PC-9 (cell line): ENCODE measurements at regions not wholly inside any gene's neighbourhood (a gene's known extent, or its start where the extent isn't known, plus 50 kb on each side); places are given as distances from the start of the nearest gene placed in this dataset.

Experiments used
- BruUV-seq: library from RNA; stranded (reverse); fragments of 400-500 nt; replicated peaks from 2 replicates; lab custom pipeline; 2021; lab: Mats Ljungman, UMichigan
- CTCF ChIA-PET: fragments of 300-600 bp; sonication (Branson Sonifier 250); formaldehyde crosslinking; loops from one replicate; lab custom pipeline; 2022; ENCODE audit warnings: antibody characterized with exemption; lab: Charles Lee
- POLR2A ChIA-PET: fragments of 300-600 bp; sonication (Branson Sonifier 250); formaldehyde crosslinking; loops from one replicate; lab custom pipeline; 2022; ENCODE audit warnings: antibody characterized with exemption; ENCODE audit not compliant: unreplicated experiment; lab: Charles Lee
- DNase-seq, 2 experiments: peaks; one replicate each; pipeline versions ENCODE4 v3.0.0 to v3.0.0-alpha.2; 2015 to 2022; ENCODE audit warnings: mixed read lengths in 1 of 2
- H2AFZ ChIP-seq: fragments of 200-600 bp; sonication (generic); 2 replicates; pipeline ENCODE4 v1.8.1; 2017; ENCODE audit warnings: antibody characterized with exemption
- H3F3A ChIP-seq: fragments of 200-600 bp; sonication (generic); 2 replicates; pipeline ENCODE4 v1.8.1; 2017; ENCODE audit warnings: antibody characterized with exemption, mild to moderate bottlenecking, low read depth; ENCODE audit not compliant: insufficient read depth
- H3K27ac ChIP-seq: fragments of 200-600 bp; sonication (generic); 2 replicates; pipeline ENCODE4 v1.6.1; 2016; ENCODE audit warnings: mixed run types
- H3K27me3 ChIP-seq: fragments of 200-600 bp; sonication (generic); 2 replicates; pipeline ENCODE4 v1.6.1; 2016; ENCODE audit warnings: low read depth, mixed run types; ENCODE audit not compliant: insufficient read depth
- H3K36me3 ChIP-seq: fragments of 200-600 bp; sonication (generic); 2 replicates; pipeline ENCODE4 v1.6.1; 2016; ENCODE audit warnings: low read depth, mixed run types
- H3K4me1 ChIP-seq: fragments of 200-600 bp; sonication (generic); replicated peaks from 2 replicates; pipeline ENCODE4 v1.6.1; 2016; ENCODE audit warnings: mixed run types; ENCODE audit not compliant: insufficient read depth
- H3K4me2 ChIP-seq: fragments of 200-600 bp; sonication (generic); 2 replicates; pipeline ENCODE4 v1.6.1; 2017; ENCODE audit warnings: mixed run types
- H3K4me3 ChIP-seq: fragments of 200-600 bp; sonication (generic); 2 replicates; pipeline ENCODE4 v1.6.1; 2016; ENCODE audit warnings: mixed run types
- H3K79me2 ChIP-seq: fragments of 200-600 bp; sonication (generic); 2 replicates; pipeline ENCODE4 v1.6.1; 2017; ENCODE audit warnings: low read depth, mixed run types
- H3K9me2 ChIP-seq: fragments of 200-600 bp; sonication (generic); 2 replicates; pipeline ENCODE4 v1.8.1; 2017; ENCODE audit warnings: mild to moderate bottlenecking; ENCODE audit not compliant: insufficient read depth
- H3K9me3 ChIP-seq: fragments of 200-600 bp; sonication (generic); 2 replicates; pipeline ENCODE4 v1.8.1; 2016; ENCODE audit warnings: low read depth; ENCODE audit not compliant: insufficient read depth
- H4K20me1 ChIP-seq: fragments of 200-600 bp; sonication (generic); 2 replicates; pipeline ENCODE4 v1.8.1; 2017; ENCODE audit not compliant: insufficient read depth
- CTCF ChIP-seq: fragments of 200-600 bp; sonication (generic); conservative IDR thresholded peaks from 2 replicates; pipeline ENCODE4 v1.6.1; 2017; ENCODE audit warnings: mixed run types, antibody characterized with exemption, mild to moderate bottlenecking, moderate library complexity
- EZH2 ChIP-seq: fragments of 200-600 bp; sonication (generic); IDR thresholded peaks from 2 replicates; pipeline ENCODE4 v1.8.0; 2017; ENCODE audit warnings: antibody characterized with exemption, low read depth
- intact Hi-C: fragments of 100-400 bp; cut with micrococcal nuclease; formaldehyde crosslinking; loops from one replicate; pipeline ENCODE4 v1.10.0; 2022; ENCODE audit not compliant: unreplicated experiment

- Histone ChIP-seq H3K79me2 (no peaks in the 10 kb centered on the region), H3K36me3 (no peaks in the 10 kb centered on the region), H2AFZ (no peak overlapping the region), H3K4me1 (no peaks in the 10 kb centered on the region), H3F3A (no peaks in the 10 kb centered on the region), H3K9me3 (no peaks in the 10 kb centered on the region), H4K20me1 (no peaks in the 10 kb centered on the region), H3K4me3 (no peak overlapping the region), H3K9me2 (no peaks in the 10 kb centered on the region), H3K27ac (no peak overlapping the region), H3K27me3 (peaks cover 98% of the 10 kb centered on the region), H3K4me2 (no peak overlapping the region)
- ChIA-PET CTCF (no interaction called here), POLR2A (no interaction called here)
- no peak for DNase-seq
- BruUV-seq: no TSS peak
- intact Hi-C loops: no loop called here
- TF ChIP-seq EZH2: no peak
- no peak for TF ChIP-seq CTCF
These were observed 247.6 kb upstream of the IRX4 start for GRCh38 chr5:2130361-2130760.

- POLR2A ChIA-PET: no interaction called here
- TF ChIP-seq EZH2 (peak; percentile 92), CTCF (no peak)
- H3K36me3 ChIP-seq: no peaks in the 10 kb centered on the region
- no peaks in the 10 kb centered on the region for H3K79me2 ChIP-seq
- H2AFZ ChIP-seq: no peak overlapping the region
- no peaks in the 10 kb centered on the region for H3K4me1 ChIP-seq
- no peak overlapping the region for H3K4me2 ChIP-seq
- H3K9me2 ChIP-seq: no peaks in the 10 kb centered on the region
- H3K27me3 ChIP-seq: peaks cover 98% of the 10 kb centered on the region
- H4K20me1 ChIP-seq: no peaks in the 10 kb centered on the region
- no TSS peak for BruUV-seq
- no peaks in the 10 kb centered on the region for H3F3A ChIP-seq
- no peak overlapping the region for H3K27ac ChIP-seq
- intact Hi-C loops: no loop called here
- H3K4me3 ChIP-seq: no peak overlapping the region
- CTCF ChIA-PET: no interaction called here
- no peaks in the 10 kb centered on the region for H3K9me3 ChIP-seq
- no peak for DNase-seq
These were observed 247.0 kb upstream of the IRX4 start for GRCh38 chr5:2129568-2130272.

- CTCF ChIA-PET: no interaction called here
- H4K20me1 ChIP-seq: no peaks in the 10 kb centered on the region
- no peak overlapping the region for H2AFZ ChIP-seq
- no peak for TF ChIP-seq CTCF
- TF ChIP-seq EZH2: no peak
- no TSS peak for BruUV-seq
- H3K27me3 ChIP-seq: peaks cover 98% of the 10 kb centered on the region
- no peaks in the 10 kb centered on the region for H3K9me2 ChIP-seq
- H3K4me3 ChIP-seq: no peak overlapping the region
- H3K4me1 ChIP-seq: no peaks in the 10 kb centered on the region
- H3K79me2 ChIP-seq: no peaks in the 10 kb centered on the region
- POLR2A ChIA-PET: no interaction called here
- no peak overlapping the region for H3K27ac ChIP-seq
- H3K4me2 ChIP-seq: no peak overlapping the region
- DNase-seq: no peak
- no peaks in the 10 kb centered on the region for H3F3A ChIP-seq
- intact Hi-C loops: no loop called here
- no peaks in the 10 kb centered on the region for H3K9me3 ChIP-seq
- no peaks in the 10 kb centered on the region for H3K36me3 ChIP-seq
These were observed 246.1 kb upstream of the IRX4 start for GRCh38 chr5:2128686-2129355.
